K562 (cell line): ENCODE measurements at regions not wholly inside any gene's neighbourhood (a gene's known extent, or its start where the extent isn't known, plus 50 kb on each side); places are given as distances from the start of the nearest gene placed in this dataset.

ENCODE experiments used
- ATAC-seq: fragments of 200-7000 bp; cut with Tn5 transposase; 3 replicates; pipeline ENCODE4 v1.9.1; 2020; ENCODE audit warnings: moderate library complexity
- BruUV-seq: library from RNA; stranded (reverse); fragments of 400-500 nt; replicated peaks from 2 replicates; lab custom pipeline; 2021; lab: Mats Ljungman, UMichigan
- CTCF ChIA-PET: fragments of 300-600 bp; formaldehyde crosslinking; extraction: SDS; loops from one replicate; lab custom pipeline; 2021; ENCODE audit warnings: low intra/inter-chr PET ratio; lab: Yijun Ruan, JAX
- POLR2A ChIA-PET: fragments of 300-600, 350-650 bp; sonication (Branson Sonifier 250); formaldehyde crosslinking; extraction: SDS; loops from one replicate; lab custom pipeline; 2021; ENCODE audit warnings: antibody characterized with exemption, inconsistent platforms; lab: Yijun Ruan, JAX
- DNase-seq, 4 experiments: peaks; one replicate each; pipeline versions ENCODE4 v3.0.0 to v3.0.0-alpha.2; 2011 to 2018; ENCODE audit warnings: low spot score in 3 of 4, mixed read lengths in 3 of 4; ENCODE audit errors: extremely low read depth in 1 of 4
- FAIRE-seq: peaks from 2 replicates; lab custom pipeline; 2011; peaks lifted over from hg19 to GRCh38; lab: Jason Lieb, UNC
- H2AFZ ChIP-seq: 2 replicates; pipeline ENCODE4 v1.6.0; 2011; ENCODE audit warnings: low read depth, low read length, control low read depth, inconsistent platforms
- H3K27ac ChIP-seq: fragments of 200-600 bp; 3 replicates; pipeline ENCODE4 v1.8.0; 2011; ENCODE audit warnings: low read depth, mild to moderate bottlenecking, control low read depth, inconsistent platforms, low read length, moderate library complexity, mixed read lengths; ENCODE audit errors: extremely low read depth
- H3K27me3 ChIP-seq, 2 experiments: fragments of 300-600 bp in 1 of 2; 2 replicates in 1 of 2; 3 replicates in 1 of 2; pipeline versions ENCODE4 v1.6.0 to v1.8.0; 2011; ENCODE audit warnings: inconsistent platforms in 2 of 2, low read length in 2 of 2, mild to moderate bottlenecking in 1 of 2, mixed read lengths in 1 of 2, moderate library complexity in 1 of 2; ENCODE audit not compliant: control insufficient read depth in 2 of 2, insufficient read depth in 2 of 2
- H3K36me3 ChIP-seq: fragments of 300-600 bp; 3 replicates; pipeline ENCODE4 v1.8.0; 2011; ENCODE audit warnings: mild to moderate bottlenecking, low read length, inconsistent platforms; ENCODE audit not compliant: control insufficient read depth, insufficient read depth
- H3K4me1 ChIP-seq, 2 experiments: fragments of 200-600 bp in 1 of 2; replicated peaks in 1 of 2; 2 replicates in 1 of 2; 3 replicates in 1 of 2; pipeline versions ENCODE4 v1.5.1 to v1.8.0; 2011; ENCODE audit warnings: inconsistent platforms in 2 of 2, low read length in 2 of 2, mild to moderate bottlenecking in 1 of 2, mixed read lengths in 1 of 2, moderate library complexity in 1 of 2; ENCODE audit not compliant: control insufficient read depth in 2 of 2, insufficient read depth in 2 of 2
- H3K4me2 ChIP-seq: 2 replicates; pipeline ENCODE4 v1.6.1; 2011; ENCODE audit warnings: low read length, control low read depth, inconsistent platforms, mixed read lengths; ENCODE audit not compliant: insufficient read depth
- H3K4me3 ChIP-seq: fragments of 200-600 bp; sonication (generic), shearing (Covaris generic); 2 replicates; pipeline ENCODE4 v1.5.1; 2016; ENCODE audit warnings: control low read depth, inconsistent platforms
- H3K79me2 ChIP-seq: fragments of 200-600 bp; 3 replicates; pipeline ENCODE4 v1.8.0; 2011; ENCODE audit warnings: low read length, inconsistent platforms; ENCODE audit not compliant: control insufficient read depth, insufficient read depth
- H3K9ac ChIP-seq, 2 experiments: 2 replicates each; pipeline versions ENCODE4 v1.6.0 to v1.6.1; 2011; ENCODE audit warnings: low read depth in 2 of 2, low read length in 2 of 2, control low read depth in 1 of 2, inconsistent platforms in 1 of 2, mild to moderate bottlenecking in 1 of 2, mixed read lengths in 1 of 2; ENCODE audit not compliant: insufficient read depth in 1 of 2
- H3K9me1 ChIP-seq: one replicate; pipeline ENCODE4 v1.6.0; 2011; ENCODE audit warnings: inconsistent platforms, mild to moderate bottlenecking, low read length, moderate library complexity; ENCODE audit not compliant: control insufficient read depth, insufficient read depth
- H3K9me3 ChIP-seq: replicated peaks from 2 replicates; pipeline ENCODE4 v1.5.1; 2011; ENCODE audit warnings: low read depth, low read length, inconsistent platforms; ENCODE audit not compliant: control insufficient read depth, insufficient read depth
- H4K20me1 ChIP-seq: replicated peaks from 2 replicates; pipeline ENCODE4 v1.6.1; 2011; ENCODE audit warnings: low read length, inconsistent platforms, mixed read lengths; ENCODE audit not compliant: control insufficient read depth, insufficient read depth
- CEBPG ChIP-seq, 3 experiments: fragments of 200-800 bp in 1 of 3; sonication (Bioruptor generic) in 1 of 3; sonication (generic) in 1 of 3; formaldehyde crosslinking in 1 of 3; IDR thresholded peaks in 2 of 3; conservative IDR thresholded peaks in 1 of 3; 2 replicates each; pipeline versions ENCODE4 v1.6.1 to v1.8.0; 2016 to 2022; ENCODE audit warnings: missing compliant biosample characterization in 2 of 3, missing genetic modification characterization in 2 of 3, mild to moderate bottlenecking in 1 of 3, missing genetic modification reagents in 1 of 3
- DMBX1 ChIP-seq: fragments of 250-450 bp; sonication (Bioruptor Pico); IDR thresholded peaks from 2 replicates; pipeline ENCODE4 v1.8.0; 2022; ENCODE audit warnings: inconsistent platforms, mild to moderate bottlenecking, moderate library complexity, borderline replicate concordance
- E2F3 ChIP-seq: fragments of 250-450 bp; sonication (Bioruptor Pico); IDR thresholded peaks from 2 replicates; pipeline ENCODE4 v1.4.0; 2020; ENCODE audit warnings: mild to moderate bottlenecking
- KLF16 ChIP-seq: IDR thresholded peaks from 2 replicates; pipeline ENCODE4 v1.6.1; 2016; ENCODE audit warnings: antibody characterized with exemption
- MAZ ChIP-seq, 2 experiments: fragments of 450-650 bp in 1 of 2; sonication (generic) in 1 of 2; formaldehyde crosslinking; IDR thresholded peaks in 1 of 2; conservative IDR thresholded peaks in 1 of 2; 2 replicates each; pipeline versions ENCODE4 v1.4.0 to v1.5.0; 2020; ENCODE audit warnings: mild to moderate bottlenecking in 1 of 2, missing genetic modification reagents in 1 of 2
- TRIM28 ChIP-seq: fragments of 450-650 bp; IDR thresholded peaks from 2 replicates; pipeline ENCODE4 v1.6.1; 2017
- WGBS: fragments of 100-300 bp; shearing (Covaris generic); methylation state at CpG from one replicate; pipeline ENCODE4 v1.1.6; 2016; ENCODE audit warnings: low coverage, mixed read lengths; ENCODE audit not compliant: insufficient coverage; ENCODE audit errors: missing lambda C conversion rate; 5-methylcytosine and 5-hydroxymethylcytosine counted together
- in situ Hi-C: fragments of 300-500 bp; cut with MboI; formaldehyde crosslinking; loops from 4 replicates; pipeline ENCODE4 v1.15.0; 2018; ENCODE audit warnings: inconsistent platforms, mixed read lengths
- intact Hi-C: fragments of 100-400 bp; cut with micrococcal nuclease; formaldehyde crosslinking; loops from 2 replicates; pipeline ENCODE4 v1.14.2; 2022
- TF ChIP-seq, protein P1 (sequence below), 2 experiments: IDR thresholded peaks in 1 of 2; conservative IDR thresholded peaks in 1 of 2; 2 replicates each; pipeline ENCODE4 v1.6.1; 2016; ENCODE audit warnings: low read depth in 2 of 2, mild to moderate bottlenecking in 1 of 2, missing compliant biosample characterization in 1 of 2, missing genetic modification characterization in 1 of 2, moderate library complexity in 1 of 2

DNA sequence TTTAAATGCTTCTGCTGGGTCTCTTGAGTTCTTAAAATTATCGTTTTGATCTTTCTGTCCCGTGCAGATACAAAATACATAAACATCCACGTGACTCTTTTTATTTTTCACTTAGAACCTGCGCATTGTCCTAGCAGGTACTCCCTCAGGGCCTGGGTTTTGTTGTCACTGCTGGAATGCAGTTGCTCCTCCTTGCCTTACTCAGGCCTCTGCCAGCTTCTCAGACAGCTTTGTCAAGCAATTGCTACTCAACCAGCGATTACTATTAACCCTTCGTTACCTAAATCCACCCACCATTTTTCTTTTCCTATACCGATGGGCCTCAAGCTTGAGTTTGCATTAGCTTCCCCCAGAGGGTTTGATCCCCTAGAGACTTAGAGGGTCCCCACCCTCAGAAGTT lies 405.9 kb upstream of the RBFOX1 start:
- Histone ChIP-seq H3K4me2 (no peak overlapping the region), H2AFZ (no peak overlapping the region), H3K9me3 (no peaks in the 10 kb centered on the region), H4K20me1 (no peaks in the 10 kb centered on the region; the same call in 1 of the 2 replicates), H3K27ac (no peak overlapping the region), H3K4me1 (no peaks in the 10 kb centered on the region), H3K79me2 (no peaks in the 10 kb centered on the region), H3K4me3 (no peak overlapping the region), H3K36me3 (no peaks in the 10 kb centered on the region), H3K27me3 (no peaks in the 10 kb centered on the region), H3K9ac (no peak overlapping the region)
- intact Hi-C loops (no loop called here), in situ Hi-C loops (loop anchor here (10.0 kb wide), 1 partner anchor 962 kb away; no protein-coding TSS in a partner anchor)
- CTCF ChIA-PET = no interaction called here
- no peak for ATAC-seq
- POLR2A ChIA-PET = interaction anchor here (0.6 to 0.8 kb wide), 3 partner anchors 9 to 35 kb away, joined by 3 read pairs; no protein-coding TSS in a partner anchor
- DNase-seq = no peak
- WGBS = 1% methylated on average over 7 of the region's 7 CpGs
- FAIRE-seq = no peak
- BruUV-seq = no TSS peak
- TF ChIP-seq TRIM28 = no peak
- TF ChIP-seq KLF16 = no peak
- TF ChIP-seq CEBPG (CRISPR knock-in tag; IDR thresholded peaks at IDR 0.05) = no peak
- TF ChIP-seq CEBPG (tag; conservative IDR thresholded peaks at IDR 0.05 in 1 of 2, IDR thresholded peaks at IDR 0.05 in 1 of 2) = no peak
- no peak for TF ChIP-seq DMBX1 (CRISPR knock-in tag)
- TF ChIP-seq E2F3 = no peak
- no peak for TF ChIP-seq MAZ (CRISPR knock-in tag; conservative IDR thresholded peaks at IDR 0.05 in 1 of 2, IDR thresholded peaks at IDR 0.05 in 1 of 2)
- TF ChIP-seq, protein P1, sequence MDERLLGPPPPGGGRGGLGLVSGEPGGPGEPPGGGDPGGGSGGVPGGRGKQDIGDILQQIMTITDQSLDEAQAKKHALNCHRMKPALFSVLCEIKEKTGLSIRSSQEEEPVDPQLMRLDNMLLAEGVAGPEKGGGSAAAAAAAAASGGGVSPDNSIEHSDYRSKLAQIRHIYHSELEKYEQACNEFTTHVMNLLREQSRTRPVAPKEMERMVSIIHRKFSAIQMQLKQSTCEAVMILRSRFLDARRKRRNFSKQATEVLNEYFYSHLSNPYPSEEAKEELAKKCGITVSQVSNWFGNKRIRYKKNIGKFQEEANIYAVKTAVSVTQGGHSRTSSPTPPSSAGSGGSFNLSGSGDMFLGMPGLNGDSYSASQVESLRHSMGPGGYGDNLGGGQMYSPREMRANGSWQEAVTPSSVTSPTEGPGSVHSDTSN (CRISPR knock-in tag; IDR thresholded peaks at IDR 0.05; ENCODE audit: low read depth) = no peak
- TF ChIP-seq, protein P1 (tag; conservative IDR thresholded peaks at IDR 0.05; ENCODE audit: low read depth) = no peak
- TF ChIP-seq, all 486 proteins: peak for 0
- no peaks in the 10 kb centered on the region for H3K9me1 ChIP-seq
